SK-N-SH (cell line): ENCODE measurements at regions not wholly inside any gene's neighbourhood (a gene's known extent, or its start where the extent isn't known, plus 50 kb on each side); places are given as distances from the start of the nearest gene placed in this dataset.
"Not testable (repeated sequence)": the region's sequence is repeated elsewhere in the genome, so short reads cannot be mapped to it uniquely, and the experiment has no call there.

Experiments used
- CHD2 ChIP-seq: fragments of 150-350 bp; IDR thresholded peaks from 2 replicates; pipeline ENCODE4 v1.6.1; 2018; ENCODE audit warnings: low read length; ENCODE audit not compliant: partially characterized antibody
- EZH2phosphoT487 ChIP-seq: fragments of 200-600 bp; sonication (generic); IDR thresholded peaks from 2 replicates; pipeline ENCODE4 v1.6.1; 2017; ENCODE audit warnings: low read depth, mixed run types, mild to moderate bottlenecking, antibody characterized with exemption, moderate library complexity, borderline replicate concordance
- MXI1 ChIP-seq: IDR thresholded peaks from 2 replicates; pipeline ENCODE4 v1.6.1; 2012; ENCODE audit warnings: mild to moderate bottlenecking, low read depth, low read length, improper control_type of control experiment
- RAD21 ChIP-seq: IDR thresholded peaks from 2 replicates; pipeline ENCODE4 v1.6.1; 2012; ENCODE audit warnings: mild to moderate bottlenecking, low read length
- SIN3A ChIP-seq: IDR thresholded peaks from 2 replicates; pipeline ENCODE4 v1.6.1; 2012; ENCODE audit warnings: low read depth, mild to moderate bottlenecking, low read length, moderate library complexity, borderline replicate concordance
- TF ChIP-seq, protein P1 (sequence below): IDR thresholded peaks from 2 replicates; pipeline ENCODE4 v1.6.1; 2012; ENCODE audit warnings: mild to moderate bottlenecking, low read depth, low read length, moderate library complexity
- TF ChIP-seq, protein P2 (sequence below): fragments of 200-600 bp; sonication (generic); IDR thresholded peaks from 2 replicates; pipeline ENCODE4 v1.6.1; 2017; ENCODE audit warnings: antibody characterized with exemption, mild to moderate bottlenecking, moderate library complexity
- TF ChIP-seq, protein P3 (sequence below): IDR thresholded peaks from 2 replicates; pipeline ENCODE4 v1.4.0; 2012; ENCODE audit warnings: low read depth, borderline replicate concordance

DNA sequence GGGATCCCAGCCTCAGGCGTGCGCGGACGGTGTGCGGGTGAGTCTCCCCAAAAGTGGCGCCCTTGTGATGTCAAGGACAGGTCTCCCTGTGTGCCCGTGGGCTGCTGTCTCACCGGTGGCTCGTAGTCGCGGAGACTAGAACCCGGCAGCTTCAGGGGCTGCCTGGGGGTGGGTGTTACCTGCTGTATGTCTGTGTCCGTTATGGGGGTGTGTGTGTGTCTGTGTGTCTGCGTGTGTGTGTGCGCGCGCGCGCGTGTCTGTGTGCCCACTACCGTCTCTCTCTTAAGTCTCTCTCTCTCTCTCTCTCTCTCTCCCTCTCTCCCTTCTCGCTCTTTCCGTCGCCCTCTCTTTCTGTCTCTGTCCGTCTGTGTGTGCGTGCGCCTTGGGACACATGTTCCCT, 170.0 kb upstream of the ZNG1F start:
- TF ChIP-seq, protein P1, sequence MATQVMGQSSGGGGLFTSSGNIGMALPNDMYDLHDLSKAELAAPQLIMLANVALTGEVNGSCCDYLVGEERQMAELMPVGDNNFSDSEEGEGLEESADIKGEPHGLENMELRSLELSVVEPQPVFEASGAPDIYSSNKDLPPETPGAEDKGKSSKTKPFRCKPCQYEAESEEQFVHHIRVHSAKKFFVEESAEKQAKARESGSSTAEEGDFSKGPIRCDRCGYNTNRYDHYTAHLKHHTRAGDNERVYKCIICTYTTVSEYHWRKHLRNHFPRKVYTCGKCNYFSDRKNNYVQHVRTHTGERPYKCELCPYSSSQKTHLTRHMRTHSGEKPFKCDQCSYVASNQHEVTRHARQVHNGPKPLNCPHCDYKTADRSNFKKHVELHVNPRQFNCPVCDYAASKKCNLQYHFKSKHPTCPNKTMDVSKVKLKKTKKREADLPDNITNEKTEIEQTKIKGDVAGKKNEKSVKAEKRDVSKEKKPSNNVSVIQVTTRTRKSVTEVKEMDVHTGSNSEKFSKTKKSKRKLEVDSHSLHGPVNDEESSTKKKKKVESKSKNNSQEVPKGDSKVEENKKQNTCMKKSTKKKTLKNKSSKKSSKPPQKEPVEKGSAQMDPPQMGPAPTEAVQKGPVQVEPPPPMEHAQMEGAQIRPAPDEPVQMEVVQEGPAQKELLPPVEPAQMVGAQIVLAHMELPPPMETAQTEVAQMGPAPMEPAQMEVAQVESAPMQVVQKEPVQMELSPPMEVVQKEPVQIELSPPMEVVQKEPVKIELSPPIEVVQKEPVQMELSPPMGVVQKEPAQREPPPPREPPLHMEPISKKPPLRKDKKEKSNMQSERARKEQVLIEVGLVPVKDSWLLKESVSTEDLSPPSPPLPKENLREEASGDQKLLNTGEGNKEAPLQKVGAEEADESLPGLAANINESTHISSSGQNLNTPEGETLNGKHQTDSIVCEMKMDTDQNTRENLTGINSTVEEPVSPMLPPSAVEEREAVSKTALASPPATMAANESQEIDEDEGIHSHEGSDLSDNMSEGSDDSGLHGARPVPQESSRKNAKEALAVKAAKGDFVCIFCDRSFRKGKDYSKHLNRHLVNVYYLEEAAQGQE, result not testable (repeated sequence)
- TF ChIP-seq, protein P2, sequence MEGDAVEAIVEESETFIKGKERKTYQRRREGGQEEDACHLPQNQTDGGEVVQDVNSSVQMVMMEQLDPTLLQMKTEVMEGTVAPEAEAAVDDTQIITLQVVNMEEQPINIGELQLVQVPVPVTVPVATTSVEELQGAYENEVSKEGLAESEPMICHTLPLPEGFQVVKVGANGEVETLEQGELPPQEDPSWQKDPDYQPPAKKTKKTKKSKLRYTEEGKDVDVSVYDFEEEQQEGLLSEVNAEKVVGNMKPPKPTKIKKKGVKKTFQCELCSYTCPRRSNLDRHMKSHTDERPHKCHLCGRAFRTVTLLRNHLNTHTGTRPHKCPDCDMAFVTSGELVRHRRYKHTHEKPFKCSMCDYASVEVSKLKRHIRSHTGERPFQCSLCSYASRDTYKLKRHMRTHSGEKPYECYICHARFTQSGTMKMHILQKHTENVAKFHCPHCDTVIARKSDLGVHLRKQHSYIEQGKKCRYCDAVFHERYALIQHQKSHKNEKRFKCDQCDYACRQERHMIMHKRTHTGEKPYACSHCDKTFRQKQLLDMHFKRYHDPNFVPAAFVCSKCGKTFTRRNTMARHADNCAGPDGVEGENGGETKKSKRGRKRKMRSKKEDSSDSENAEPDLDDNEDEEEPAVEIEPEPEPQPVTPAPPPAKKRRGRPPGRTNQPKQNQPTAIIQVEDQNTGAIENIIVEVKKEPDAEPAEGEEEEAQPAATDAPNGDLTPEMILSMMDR, result not testable (repeated sequence)
- TF ChIP-seq SIN3A, CHD2, MXI1, EZH2phosphoT487, RAD21: not testable (repeated sequence)
- TF ChIP-seq, protein P3, sequence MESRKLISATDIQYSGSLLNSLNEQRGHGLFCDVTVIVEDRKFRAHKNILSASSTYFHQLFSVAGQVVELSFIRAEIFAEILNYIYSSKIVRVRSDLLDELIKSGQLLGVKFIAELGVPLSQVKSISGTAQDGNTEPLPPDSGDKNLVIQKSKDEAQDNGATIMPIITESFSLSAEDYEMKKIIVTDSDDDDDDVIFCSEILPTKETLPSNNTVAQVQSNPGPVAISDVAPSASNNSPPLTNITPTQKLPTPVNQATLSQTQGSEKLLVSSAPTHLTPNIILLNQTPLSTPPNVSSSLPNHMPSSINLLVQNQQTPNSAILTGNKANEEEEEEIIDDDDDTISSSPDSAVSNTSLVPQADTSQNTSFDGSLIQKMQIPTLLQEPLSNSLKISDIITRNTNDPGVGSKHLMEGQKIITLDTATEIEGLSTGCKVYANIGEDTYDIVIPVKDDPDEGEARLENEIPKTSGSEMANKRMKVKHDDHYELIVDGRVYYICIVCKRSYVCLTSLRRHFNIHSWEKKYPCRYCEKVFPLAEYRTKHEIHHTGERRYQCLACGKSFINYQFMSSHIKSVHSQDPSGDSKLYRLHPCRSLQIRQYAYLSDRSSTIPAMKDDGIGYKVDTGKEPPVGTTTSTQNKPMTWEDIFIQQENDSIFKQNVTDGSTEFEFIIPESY, result not testable (repeated sequence)
